Spleen (tissue), 11 donors: ENCODE measurements at regions not wholly inside any gene's neighbourhood (a gene's known extent, or its start where the extent isn't known, plus 50 kb on each side); places are given as distances from the start of the nearest gene placed in this dataset.

ENCODE experiments used
- DNase-seq: peaks from one replicate; pipeline ENCODE4 v3.0.0-alpha.2; 2020
- H3K27ac ChIP-seq, 8 donors: fragments of 200-600 bp; sonication (generic) in 7 of 8; 1 replicate in 4 of 8; 2 replicates in 4 of 8; pipeline versions ENCODE4 v1.5.0 to v1.8.0; 2016 to 2021; ENCODE audit warnings: inconsistent platforms in 4 of 8, mild to moderate bottlenecking in 4 of 8, moderate library complexity in 1 of 8
- H3K27me3 ChIP-seq, 7 donors: fragments of 200-600 bp; sonication (generic) in 6 of 7; replicated peaks in 1 of 7; 1 replicate in 4 of 7; 2 replicates in 3 of 7; pipeline versions ENCODE4 v1.5.0 to v1.8.0; 2016 to 2021; ENCODE audit warnings: inconsistent platforms in 3 of 7, mild to moderate bottlenecking in 1 of 7
- H3K36me3 ChIP-seq, 6 donors: fragments of 200-600 bp; sonication (generic) in 5 of 6; 1 replicate in 4 of 6; 2 replicates in 2 of 6; pipeline versions ENCODE4 v1.5.0 to v1.8.0; 2016 to 2021; ENCODE audit warnings: inconsistent platforms in 2 of 6
- H3K4me1 ChIP-seq, 6 donors: fragments of 200-600 bp; sonication (generic) in 5 of 6; 1 replicate in 3 of 6; 2 replicates in 3 of 6; pipeline versions ENCODE4 v1.5.0 to v1.8.0; 2016 to 2021; ENCODE audit warnings: inconsistent platforms in 3 of 6
- H3K4me3 ChIP-seq, 8 donors: fragments of 200-600 bp; sonication (generic) in 7 of 8; 1 replicate in 4 of 8; 2 replicates in 4 of 8; pipeline versions ENCODE4 v1.5.0 to v1.8.0; 2016 to 2021; ENCODE audit warnings: inconsistent platforms in 4 of 8, mild to moderate bottlenecking in 4 of 8, moderate library complexity in 2 of 8
- H3K9me3 ChIP-seq, 8 donors: fragments of 200-600 bp; sonication (generic) in 7 of 8; 1 replicate in 4 of 8; 2 replicates in 4 of 8; pipeline versions ENCODE4 v1.5.0 to v1.8.0; 2016 to 2021; ENCODE audit warnings: inconsistent platforms in 4 of 8
- CTCF ChIP-seq, 11 experiments: fragments of 200-600 bp in 7 of 11; fragments of 450-650 bp in 4 of 11; sonication (generic) in 4 of 11; IDR thresholded peaks in 8 of 11; conservative IDR thresholded peaks in 3 of 11; 1 replicate in 7 of 11; 2 replicates in 4 of 11; pipeline versions ENCODE4 v1.4.0 to v1.8.0; 2016 to 2021; ENCODE audit warnings: antibody characterized with exemption in 11 of 11, inconsistent platforms in 4 of 11, mild to moderate bottlenecking in 1 of 11
- POLR2A ChIP-seq, 3 donors: fragments of 450-650 bp; IDR thresholded peaks; one replicate each; pipeline ENCODE4 v1.5.1; 2017; ENCODE audit warnings: antibody characterized with exemption in 3 of 3, mild to moderate bottlenecking in 1 of 3
- POLR2AphosphoS5 ChIP-seq, 3 donors: sonication (generic); formaldehyde crosslinking; IDR thresholded peaks; one replicate each; pipeline ENCODE4 v1.5.1; 2017; ENCODE audit warnings: antibody characterized with exemption in 3 of 3
- WGBS, 5 donors: extraction: QIAGEN DNeasy Blood & Tissue Kit in 3 of 5; methylation state at CpG; one replicate each; pipeline versions ENCODE4 v1.1.5 to v1.1.7; 2013 to 2018; 5-methylcytosine and 5-hydroxymethylcytosine counted together
- intact Hi-C: fragments of 100-400 bp; cut with DNase I; formaldehyde crosslinking; loops from one replicate; pipeline ENCODE4 v1.15.0; 2023; ENCODE audit warnings: low total_unique reads
- donor health status: healthy with polysubstance abuse.
- donor health status: DM: no; HTN: no; CAD: no; lungs with moderate emphysema.
- donor health status: DM: no; HTN: no; CAD: no.
- donor health status: Bipolar disorder and iron deficiency.
- donor health status: healthy.
- donor health status: DM: no; HTN: no; CAD: no.
- donor health status: DM: yes; HTN: yes; CAD: no.

- intact Hi-C loops, result no loop called here
- no peak for TF ChIP-seq POLR2A (IDR thresholded peaks at IDR 0.05)
- no peak for TF ChIP-seq CTCF (IDR thresholded peaks at IDR 0.05 in 8 of 11, conservative IDR thresholded peaks at IDR 0.05 in 3 of 11)
- no peak for TF ChIP-seq POLR2AphosphoS5 (IDR thresholded peaks at IDR 0.05)
- Histone ChIP-seq H3K9me3 (no peaks in the 10 kb centered on the region), H3K27ac (no peak overlapping the region), H3K4me3 (no peak overlapping the region), H3K4me1 (no peaks in the 10 kb centered on the region), H3K36me3 (no peaks in the 10 kb centered on the region), H3K27me3 (no peaks in the 10 kb centered on the region)
- no peak for DNase-seq
- 88 to 95% (median 92%) methylated on average over 4 of the region's 4 CpGs for WGBS, 5 donors
Observed at GRCh38 chr16:80279656-80280055, 261.1 kb upstream of the DYNLRB2 start.

- 50 to 61% (median 53%) methylated on average over 5 of the region's 5 CpGs for WGBS, 5 donors
- Histone ChIP-seq H3K4me3 (no peak overlapping the region), H3K9me3 (no peaks in the 10 kb centered on the region), H3K36me3 (no peaks in the 10 kb centered on the region), H3K4me1 (no peaks in the 10 kb centered on the region), H3K27ac (no peak overlapping the region), H3K27me3 (no peaks in the 10 kb centered on the region)
- no peak for DNase-seq
- intact Hi-C loops, result no loop called here
- TF ChIP-seq POLR2AphosphoS5 (IDR thresholded peaks at IDR 0.05) (no peak), CTCF (IDR thresholded peaks at IDR 0.05 in 8 of 11, conservative IDR thresholded peaks at IDR 0.05 in 3 of 11) (no peak), POLR2A (IDR thresholded peaks at IDR 0.05) (no peak)
Observed at GRCh38 chr16:80277182-80277581, 263.6 kb upstream of the DYNLRB2 start.

DNA sequence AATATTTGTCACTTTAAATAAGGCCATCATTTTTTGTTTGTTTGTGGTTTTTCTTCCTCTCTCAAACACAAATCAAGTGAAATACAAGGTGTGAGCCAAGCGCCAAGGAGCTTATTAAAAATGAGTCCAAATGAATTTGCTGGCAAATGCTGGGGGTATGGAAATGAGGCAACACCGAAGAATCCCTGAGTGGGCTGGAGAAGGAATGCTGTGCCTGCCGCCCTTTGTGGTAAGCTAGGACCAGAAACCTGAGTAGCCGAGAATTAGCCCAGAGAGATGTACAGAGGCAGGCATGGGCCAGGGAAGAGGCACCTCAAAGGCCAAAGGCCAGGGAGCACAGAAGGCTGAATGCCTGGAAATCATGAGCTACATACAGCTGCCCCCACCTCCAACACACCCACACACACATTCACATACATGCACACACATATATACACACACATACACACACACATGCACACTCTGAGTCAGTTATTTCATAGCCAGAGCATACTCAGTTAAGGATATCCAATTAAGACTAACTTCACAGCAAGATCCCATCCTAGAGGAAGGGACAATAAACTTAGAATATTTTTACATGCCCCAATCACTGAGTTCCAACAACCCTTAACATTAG, 266.1 kb upstream of the DYNLRB2 start:
- no peaks in the 10 kb centered on the region for H3K27me3 ChIP-seq
- H3K9me3 ChIP-seq, result no peaks in the 10 kb centered on the region
- H3K4me3 ChIP-seq, result no peak overlapping the region
- DNase-seq, result no peak
- TF ChIP-seq POLR2A (IDR thresholded peaks at IDR 0.05) (no peak), POLR2AphosphoS5 (IDR thresholded peaks at IDR 0.05) (no peak), CTCF (IDR thresholded peaks at IDR 0.05 in 8 of 11, conservative IDR thresholded peaks at IDR 0.05 in 3 of 11) (no peak)
- intact Hi-C loops, result no loop called here
- H3K27ac ChIP-seq, result no peak overlapping the region
- no peaks in the 10 kb centered on the region for H3K36me3 ChIP-seq
- WGBS, 5 donors, result 83 to 91% (median 84%) methylated on average over 4 of the region's 4 CpGs
- H3K4me1 ChIP-seq, result no peaks in the 10 kb centered on the region

DNA sequence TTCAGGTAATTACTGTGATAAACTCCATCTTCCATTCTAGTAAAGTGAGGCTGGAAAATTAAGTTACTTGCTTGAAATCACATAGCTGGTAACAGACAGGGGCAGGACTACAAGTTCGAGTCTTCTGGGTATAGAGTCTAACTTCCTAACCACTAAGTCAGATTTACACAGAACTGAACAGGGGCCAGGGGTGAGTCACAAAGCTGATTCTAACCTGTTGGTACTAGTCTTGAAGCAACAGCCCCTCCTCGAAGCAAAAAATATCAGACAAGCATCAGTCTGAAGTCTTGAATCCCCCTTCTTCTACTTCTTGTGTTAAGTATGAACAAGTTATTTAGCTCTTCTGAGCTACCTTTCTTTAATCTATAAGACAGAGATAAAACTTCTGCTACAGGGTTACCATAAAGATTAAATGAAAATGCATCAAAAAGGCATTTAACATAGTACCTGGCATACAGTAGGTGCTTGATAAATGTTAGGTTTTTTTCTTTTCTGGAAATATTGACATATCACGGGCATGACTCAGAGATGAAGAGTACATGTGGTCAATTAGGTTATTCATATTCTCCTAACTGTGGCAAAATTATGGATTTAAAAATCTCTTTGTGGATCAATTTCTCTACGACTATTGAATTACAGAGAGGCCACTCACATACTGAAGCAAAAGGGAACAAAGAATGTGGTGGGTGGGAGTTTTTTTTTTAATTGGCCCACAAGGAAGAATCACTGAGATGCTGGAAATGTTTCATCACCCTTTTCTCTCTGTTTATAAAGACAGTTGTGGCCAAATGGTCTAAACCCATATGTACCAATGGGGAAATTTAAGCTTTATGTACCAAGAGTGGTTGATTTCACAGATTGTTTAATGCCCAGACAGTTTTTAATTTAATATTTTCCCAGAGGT, 266.9 kb upstream of the DYNLRB2 start:
- DNase-seq, result no peak
- Histone ChIP-seq H3K27me3 (no peaks in the 10 kb centered on the region), H3K4me1 (no peaks in the 10 kb centered on the region), H3K9me3 (no peaks in the 10 kb centered on the region), H3K27ac (no peak overlapping the region), H3K36me3 (no peaks in the 10 kb centered on the region), H3K4me3 (no peak overlapping the region)
- 75 to 89% (median 82%) methylated on average over 4 of the region's 4 CpGs for WGBS, 5 donors
- TF ChIP-seq POLR2A (IDR thresholded peaks at IDR 0.05), result no peak
- TF ChIP-seq CTCF (IDR thresholded peaks at IDR 0.05 in 8 of 11, conservative IDR thresholded peaks at IDR 0.05 in 3 of 11), result no peak
- no peak for TF ChIP-seq POLR2AphosphoS5 (IDR thresholded peaks at IDR 0.05)
- intact Hi-C loops, result no loop called here
